ENCODE measurements at regions not wholly inside any gene's neighbourhood (a gene's known extent, or its start where the extent isn't known, plus 50 kb on each side); places are given as distances from the start of the nearest gene placed in this dataset.

DNA sequence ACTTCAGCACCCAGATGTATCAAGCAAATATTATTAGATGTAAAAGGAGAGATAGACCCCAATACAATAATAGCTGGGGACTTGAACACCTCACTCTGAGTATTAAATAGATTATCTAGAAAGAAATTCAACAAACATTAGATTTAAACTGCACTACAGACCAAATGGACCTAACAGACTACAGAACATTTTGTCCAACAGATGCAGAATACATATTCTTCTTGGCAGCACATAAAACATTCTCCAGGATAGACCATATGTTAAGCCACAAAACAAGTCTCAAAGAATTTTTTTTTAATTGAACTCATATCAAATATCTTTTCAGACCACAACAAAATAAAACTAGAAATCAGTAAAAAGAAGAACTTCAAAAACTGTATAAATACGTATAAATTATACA is 130.4 kb downstream of the MTERF1 start:
- TF ChIP-seq POLR2A (IDR thresholded peaks at IDR 0.05): no peak
- TF ChIP-seq, protein P1, sequence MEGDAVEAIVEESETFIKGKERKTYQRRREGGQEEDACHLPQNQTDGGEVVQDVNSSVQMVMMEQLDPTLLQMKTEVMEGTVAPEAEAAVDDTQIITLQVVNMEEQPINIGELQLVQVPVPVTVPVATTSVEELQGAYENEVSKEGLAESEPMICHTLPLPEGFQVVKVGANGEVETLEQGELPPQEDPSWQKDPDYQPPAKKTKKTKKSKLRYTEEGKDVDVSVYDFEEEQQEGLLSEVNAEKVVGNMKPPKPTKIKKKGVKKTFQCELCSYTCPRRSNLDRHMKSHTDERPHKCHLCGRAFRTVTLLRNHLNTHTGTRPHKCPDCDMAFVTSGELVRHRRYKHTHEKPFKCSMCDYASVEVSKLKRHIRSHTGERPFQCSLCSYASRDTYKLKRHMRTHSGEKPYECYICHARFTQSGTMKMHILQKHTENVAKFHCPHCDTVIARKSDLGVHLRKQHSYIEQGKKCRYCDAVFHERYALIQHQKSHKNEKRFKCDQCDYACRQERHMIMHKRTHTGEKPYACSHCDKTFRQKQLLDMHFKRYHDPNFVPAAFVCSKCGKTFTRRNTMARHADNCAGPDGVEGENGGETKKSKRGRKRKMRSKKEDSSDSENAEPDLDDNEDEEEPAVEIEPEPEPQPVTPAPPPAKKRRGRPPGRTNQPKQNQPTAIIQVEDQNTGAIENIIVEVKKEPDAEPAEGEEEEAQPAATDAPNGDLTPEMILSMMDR (IDR thresholded peaks at IDR 0.05): no peak
